ENCODE measurements at regions not wholly inside any gene's neighbourhood (a gene's known extent, or its start where the extent isn't known, plus 50 kb on each side); places are given as distances from the start of the nearest gene placed in this dataset.

- Histone ChIP-seq H3K4me3 (no peak overlapping the region), H3K27me3 (no peaks in the 10 kb centered on the region), H3K36me3 (no peaks in the 10 kb centered on the region), H3K27ac (no peak overlapping the region), H3K9me3 (no peaks in the 10 kb centered on the region), H3K4me1 (no peaks in the 10 kb centered on the region)
- intact Hi-C loops (cut with DNase I; ENCODE audit: low total_unique reads), result no loop called here
- no peak for DNase-seq (ENCODE audit: low spot score in 2 of 2)
- TF ChIP-seq POLR2AphosphoS5 (IDR thresholded peaks at IDR 0.05), result no peak
- TF ChIP-seq POLR2A (IDR thresholded peaks at IDR 0.05), result no peak
- TF ChIP-seq CTCF (IDR thresholded peaks at IDR 0.05), result no peak
These were observed 152.2 kb downstream of the PSAT1 start for GRCh38 chr9:78448960-78449673.

GRCh38 chr9:78453450-78453849, 156.5 kb downstream of the PSAT1 start:
- no peak overlapping the region for H3K4me3 ChIP-seq
- no peaks in the 10 kb centered on the region for H3K27me3 ChIP-seq
- TF ChIP-seq POLR2AphosphoS5 (IDR thresholded peaks at IDR 0.05) (no peak), CTCF (IDR thresholded peaks at IDR 0.05) (no peak), POLR2A (IDR thresholded peaks at IDR 0.05) (no peak)
- no peaks in the 10 kb centered on the region for H3K9me3 ChIP-seq
- DNase-seq (ENCODE audit: low spot score in 2 of 2), result no peak
- no peaks in the 10 kb centered on the region for H3K36me3 ChIP-seq
- H3K4me1 ChIP-seq, result no peaks in the 10 kb centered on the region
- H3K27ac ChIP-seq, result no peak overlapping the region
- intact Hi-C loops (cut with DNase I; ENCODE audit: low total_unique reads), result no loop called here

GRCh38 chr9:78462611-78463010, 165.7 kb downstream of the PSAT1 start:
- peaks cover 0 to 7% of the 10 kb centered on the region in 2 donors for H3K9me3 ChIP-seq
- TF ChIP-seq POLR2AphosphoS5 (IDR thresholded peaks at IDR 0.05) (no peak), CTCF (IDR thresholded peaks at IDR 0.05) (no peak), POLR2A (IDR thresholded peaks at IDR 0.05) (no peak)
- intact Hi-C loops (cut with DNase I; ENCODE audit: low total_unique reads), result no loop called here
- H3K27ac ChIP-seq, result no peak overlapping the region
- H3K4me1 ChIP-seq, result no peaks in the 10 kb centered on the region
- DNase-seq (ENCODE audit: low spot score in 2 of 2), result no peak
- H3K4me3 ChIP-seq, result no peak overlapping the region
- no peaks in the 10 kb centered on the region for H3K27me3 ChIP-seq
- H3K36me3 ChIP-seq, result no peaks in the 10 kb centered on the region

GRCh38 chr9:78463750-78464149, 166.8 kb downstream of the PSAT1 start:
- no peak overlapping the region for H3K27ac ChIP-seq
- no peaks in the 10 kb centered on the region for H3K4me1 ChIP-seq
- TF ChIP-seq POLR2AphosphoS5 (IDR thresholded peaks at IDR 0.05) (no peak), POLR2A (IDR thresholded peaks at IDR 0.05) (no peak), CTCF (IDR thresholded peaks at IDR 0.05) (no peak)
- DNase-seq (ENCODE audit: low spot score in 2 of 2), result no peak
- no peak overlapping the region for H3K4me3 ChIP-seq
- H3K9me3 ChIP-seq, result peaks cover 0 to 7% of the 10 kb centered on the region in 2 donors
- intact Hi-C loops (cut with DNase I; ENCODE audit: low total_unique reads), result no loop called here
- no peaks in the 10 kb centered on the region for H3K36me3 ChIP-seq
- H3K27me3 ChIP-seq, result no peaks in the 10 kb centered on the region

GRCh38 chr9:78468231-78468630, 171.3 kb downstream of the PSAT1 start:
- no peaks in the 10 kb centered on the region for H3K36me3 ChIP-seq
- H3K9me3 ChIP-seq, result no peaks in the 10 kb centered on the region
- H3K4me1 ChIP-seq, result no peaks in the 10 kb centered on the region
- DNase-seq (ENCODE audit: low spot score in 2 of 2), result no peak
- no peaks in the 10 kb centered on the region for H3K27me3 ChIP-seq
- H3K4me3 ChIP-seq, result no peak overlapping the region
- no peak for TF ChIP-seq CTCF (IDR thresholded peaks at IDR 0.05)
- no peak for TF ChIP-seq POLR2AphosphoS5 (IDR thresholded peaks at IDR 0.05)
- TF ChIP-seq POLR2A (IDR thresholded peaks at IDR 0.05), result no peak
- intact Hi-C loops (cut with DNase I; ENCODE audit: low total_unique reads), result loop anchor here (5.0 kb wide), 1 partner anchor 961 kb away; no protein-coding TSS in a partner anchor
- H3K27ac ChIP-seq, result no peak overlapping the region

All from breast epithelium (tissue), 4 donors.